ENCODE measurements at regions not wholly inside any gene's neighbourhood (a gene's known extent, or its start where the extent isn't known, plus 50 kb on each side); places are given as distances from the start of the nearest gene placed in this dataset.

DNA sequence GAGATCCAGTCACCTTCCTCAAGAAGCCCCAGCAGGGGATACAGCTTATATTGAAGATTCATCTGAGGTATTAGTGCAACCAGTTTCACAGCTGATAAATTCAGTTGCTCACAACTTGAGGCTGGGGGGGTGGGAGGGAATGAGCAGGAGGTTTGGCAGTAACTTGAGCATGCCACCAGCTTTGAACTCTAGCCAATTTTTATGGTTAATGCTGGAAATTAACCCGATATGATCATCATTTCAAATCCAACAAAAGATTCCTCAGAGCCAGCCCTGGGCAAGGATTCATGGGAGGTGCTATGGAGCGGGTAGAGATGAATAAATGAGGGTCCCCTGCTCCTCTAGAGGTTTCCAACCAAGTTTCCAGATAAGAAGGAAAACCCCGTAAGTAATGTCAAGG lies 73.1 kb upstream of the HES1 start (continued):
- TF ChIP-seq, protein P1, sequence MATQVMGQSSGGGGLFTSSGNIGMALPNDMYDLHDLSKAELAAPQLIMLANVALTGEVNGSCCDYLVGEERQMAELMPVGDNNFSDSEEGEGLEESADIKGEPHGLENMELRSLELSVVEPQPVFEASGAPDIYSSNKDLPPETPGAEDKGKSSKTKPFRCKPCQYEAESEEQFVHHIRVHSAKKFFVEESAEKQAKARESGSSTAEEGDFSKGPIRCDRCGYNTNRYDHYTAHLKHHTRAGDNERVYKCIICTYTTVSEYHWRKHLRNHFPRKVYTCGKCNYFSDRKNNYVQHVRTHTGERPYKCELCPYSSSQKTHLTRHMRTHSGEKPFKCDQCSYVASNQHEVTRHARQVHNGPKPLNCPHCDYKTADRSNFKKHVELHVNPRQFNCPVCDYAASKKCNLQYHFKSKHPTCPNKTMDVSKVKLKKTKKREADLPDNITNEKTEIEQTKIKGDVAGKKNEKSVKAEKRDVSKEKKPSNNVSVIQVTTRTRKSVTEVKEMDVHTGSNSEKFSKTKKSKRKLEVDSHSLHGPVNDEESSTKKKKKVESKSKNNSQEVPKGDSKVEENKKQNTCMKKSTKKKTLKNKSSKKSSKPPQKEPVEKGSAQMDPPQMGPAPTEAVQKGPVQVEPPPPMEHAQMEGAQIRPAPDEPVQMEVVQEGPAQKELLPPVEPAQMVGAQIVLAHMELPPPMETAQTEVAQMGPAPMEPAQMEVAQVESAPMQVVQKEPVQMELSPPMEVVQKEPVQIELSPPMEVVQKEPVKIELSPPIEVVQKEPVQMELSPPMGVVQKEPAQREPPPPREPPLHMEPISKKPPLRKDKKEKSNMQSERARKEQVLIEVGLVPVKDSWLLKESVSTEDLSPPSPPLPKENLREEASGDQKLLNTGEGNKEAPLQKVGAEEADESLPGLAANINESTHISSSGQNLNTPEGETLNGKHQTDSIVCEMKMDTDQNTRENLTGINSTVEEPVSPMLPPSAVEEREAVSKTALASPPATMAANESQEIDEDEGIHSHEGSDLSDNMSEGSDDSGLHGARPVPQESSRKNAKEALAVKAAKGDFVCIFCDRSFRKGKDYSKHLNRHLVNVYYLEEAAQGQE (IDR thresholded peaks at IDR 0.05; ENCODE audit: low read depth) = no peak
- TF ChIP-seq JUND (IDR thresholded peaks at IDR 0.05) = no peak
- TF ChIP-seq EZH2phosphoT487 (IDR thresholded peaks at IDR 0.05; ENCODE audit: borderline replicate concordance) = no peak
- no peak for TF ChIP-seq EGR1 (IDR thresholded peaks at IDR 0.05; ENCODE audit: low read depth)
- no peak for TF ChIP-seq RAD21 (IDR thresholded peaks at IDR 0.05; ENCODE audit: low read depth)
- TF ChIP-seq, protein P2, sequence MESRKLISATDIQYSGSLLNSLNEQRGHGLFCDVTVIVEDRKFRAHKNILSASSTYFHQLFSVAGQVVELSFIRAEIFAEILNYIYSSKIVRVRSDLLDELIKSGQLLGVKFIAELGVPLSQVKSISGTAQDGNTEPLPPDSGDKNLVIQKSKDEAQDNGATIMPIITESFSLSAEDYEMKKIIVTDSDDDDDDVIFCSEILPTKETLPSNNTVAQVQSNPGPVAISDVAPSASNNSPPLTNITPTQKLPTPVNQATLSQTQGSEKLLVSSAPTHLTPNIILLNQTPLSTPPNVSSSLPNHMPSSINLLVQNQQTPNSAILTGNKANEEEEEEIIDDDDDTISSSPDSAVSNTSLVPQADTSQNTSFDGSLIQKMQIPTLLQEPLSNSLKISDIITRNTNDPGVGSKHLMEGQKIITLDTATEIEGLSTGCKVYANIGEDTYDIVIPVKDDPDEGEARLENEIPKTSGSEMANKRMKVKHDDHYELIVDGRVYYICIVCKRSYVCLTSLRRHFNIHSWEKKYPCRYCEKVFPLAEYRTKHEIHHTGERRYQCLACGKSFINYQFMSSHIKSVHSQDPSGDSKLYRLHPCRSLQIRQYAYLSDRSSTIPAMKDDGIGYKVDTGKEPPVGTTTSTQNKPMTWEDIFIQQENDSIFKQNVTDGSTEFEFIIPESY (IDR thresholded peaks at IDR 0.05; ENCODE audit: extremely low read depth, insufficient replicate concordance, low read length) = no peak
- no peak for TF ChIP-seq FOSL1 (IDR thresholded peaks at IDR 0.05; ENCODE audit: low read depth)
- TF ChIP-seq EZH2 (IDR thresholded peaks at IDR 0.05) = no peak
